Right lobe of liver (tissue), 4 donors: ENCODE measurements at regions not wholly inside any gene's neighbourhood (a gene's known extent, or its start where the extent isn't known, plus 50 kb on each side); places are given as distances from the start of the nearest gene placed in this dataset.

ENCODE experiments used
- CTCF ChIP-seq, 4 donors: fragments of 200-600 bp in 3 of 4; fragments of 450-650 bp in 1 of 4; IDR thresholded peaks; one replicate each; pipeline versions ENCODE4 v1.5.1 to v1.8.0; 2016 to 2022; ENCODE audit warnings: antibody characterized with exemption in 4 of 4, mild to moderate bottlenecking in 2 of 4
- POLR2A ChIP-seq: fragments of 450-650 bp; IDR thresholded peaks from one replicate; pipeline ENCODE4 v1.6.1; 2017; ENCODE audit warnings: antibody characterized with exemption, mild to moderate bottlenecking
- donor health status: DM: no; HTN: no; CAD: no.
- donor health status: DM: no; HTN: no; CAD: no.
- donor health status: DM: no; HTN: yes; CAD: no.

- TF ChIP-seq CTCF (IDR thresholded peaks at IDR 0.05) (no peak), POLR2A (no peak)
Observed at GRCh38 chr4:36402008-36402758, 120.8 kb downstream of the DTHD1 start.
